Nephron (organoid): ENCODE measurements at regions not wholly inside any gene's neighbourhood (a gene's known extent, or its start where the extent isn't known, plus 50 kb on each side); places are given as distances from the start of the nearest gene placed in this dataset.

Experiments
- H3K27ac Mint-ChIP-seq, 3 experiments: 2 replicates each; pipeline ENCODE4 v1.8.0; 2020; ENCODE audit warnings: mixed read lengths in 3 of 3, mild to moderate bottlenecking in 2 of 3, moderate library complexity in 1 of 3
- H3K27me3 Mint-ChIP-seq: 2 replicates; pipeline ENCODE4 v1.8.0; 2021; ENCODE audit warnings: low read depth, mild to moderate bottlenecking, moderate library complexity, mixed read lengths
- H3K36me3 Mint-ChIP-seq: 2 replicates; pipeline ENCODE4 v1.8.0; 2020; ENCODE audit warnings: low read depth, mixed read lengths
- H3K4me1 Mint-ChIP-seq: 2 replicates; pipeline ENCODE4 v1.8.0; 2020; ENCODE audit warnings: mixed read lengths
- H3K4me3 Mint-ChIP-seq, 3 experiments: 2 replicates each; pipeline ENCODE4 v1.8.0; 2020; ENCODE audit warnings: mild to moderate bottlenecking in 3 of 3, mixed read lengths in 3 of 3, moderate library complexity in 2 of 3
- H3K9me3 Mint-ChIP-seq: 2 replicates; pipeline ENCODE4 v1.8.0; 2020; ENCODE audit warnings: mixed read lengths
- CTCF ChIP-seq, 3 experiments: fragments of 200-600 bp; sonication (generic); IDR thresholded peaks; one replicate each; pipeline ENCODE4 v1.5.0; 2021; ENCODE audit warnings: antibody characterized with exemption in 3 of 3; ENCODE audit not compliant: unreplicated experiment in 3 of 3

GRCh38 chr11:104327861-104328511 lies 164.0 kb upstream of the PDGFD start:
- no peak overlapping the region for H3K27ac Mint-ChIP-seq
- peaks cover 7% of the 10 kb centered on the region for H3K4me1 Mint-ChIP-seq
- no peak for TF ChIP-seq CTCF (IDR thresholded peaks at IDR 0.05; ENCODE audit: unreplicated experiment in 3 of 3)
- H3K27me3 Mint-ChIP-seq: no peaks in the 10 kb centered on the region
- H3K36me3 Mint-ChIP-seq: no peaks in the 10 kb centered on the region
- no peak overlapping the region for H3K4me3 Mint-ChIP-seq
- peaks cover 2% of the 10 kb centered on the region for H3K9me3 Mint-ChIP-seq

DNA sequence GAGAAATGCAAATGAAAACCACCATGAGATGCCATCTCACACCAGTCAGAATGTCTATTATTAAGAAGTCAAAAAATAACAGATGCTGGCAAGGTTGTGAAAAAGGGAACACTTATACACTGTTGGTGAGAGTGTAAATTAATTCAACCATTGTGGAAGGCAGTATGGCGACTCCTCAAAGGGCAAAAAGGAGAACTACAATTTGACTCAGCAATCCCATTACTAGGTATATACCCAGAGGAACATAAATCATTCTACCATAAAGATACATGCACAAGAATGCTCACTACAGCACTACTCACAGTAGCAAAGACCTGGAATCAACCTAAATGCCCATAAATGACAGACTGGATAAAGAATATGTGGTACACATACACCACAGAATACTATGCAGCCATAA lies 161.1 kb upstream of the PDGFD start:
- Mint-ChIP-seq H3K36me3 (no peaks in the 10 kb centered on the region), H3K27ac (no peak overlapping the region), H3K4me1 (peaks cover 11% of the 10 kb centered on the region), H3K4me3 (no peak overlapping the region), H3K9me3 (peaks cover 2% of the 10 kb centered on the region), H3K27me3 (no peaks in the 10 kb centered on the region)
- TF ChIP-seq CTCF (IDR thresholded peaks at IDR 0.05; ENCODE audit: unreplicated experiment in 3 of 3): no peak

GRCh38 chr11:104324276-104324675 lies 160.3 kb upstream of the PDGFD start:
- Mint-ChIP-seq H3K4me3 (no peak overlapping the region), H3K27me3 (no peaks in the 10 kb centered on the region), H3K9me3 (peaks cover 2% of the 10 kb centered on the region), H3K27ac (no peak overlapping the region), H3K36me3 (no peaks in the 10 kb centered on the region), H3K4me1 (peaks cover 8% of the 10 kb centered on the region)
- TF ChIP-seq CTCF (IDR thresholded peaks at IDR 0.05; ENCODE audit: unreplicated experiment in 3 of 3): no peak

- no peak for TF ChIP-seq CTCF (IDR thresholded peaks at IDR 0.05; ENCODE audit: unreplicated experiment in 3 of 3)
- Mint-ChIP-seq H3K27me3 (no peaks in the 10 kb centered on the region), H3K27ac (no peak overlapping the region), H3K36me3 (no peaks in the 10 kb centered on the region), H3K4me1 (peaks cover 4% of the 10 kb centered on the region), H3K4me3 (no peak overlapping the region), H3K9me3 (peaks cover 2% of the 10 kb centered on the region)
These were observed 159.9 kb upstream of the PDGFD start for GRCh38 chr11:104323841-104324240.

- peaks cover 2% of the 10 kb centered on the region for H3K9me3 Mint-ChIP-seq
- no peak overlapping the region for H3K4me3 Mint-ChIP-seq
- no peaks in the 10 kb centered on the region for H3K36me3 Mint-ChIP-seq
- peaks cover 4% of the 10 kb centered on the region for H3K4me1 Mint-ChIP-seq
- TF ChIP-seq CTCF (IDR thresholded peaks at IDR 0.05; ENCODE audit: unreplicated experiment in 3 of 3): no peak
- no peak overlapping the region for H3K27ac Mint-ChIP-seq
- H3K27me3 Mint-ChIP-seq: no peaks in the 10 kb centered on the region
These were observed 158.7 kb upstream of the PDGFD start for GRCh38 chr11:104322696-104323095.

GRCh38 chr11:104320956-104321355 lies 157.0 kb upstream of the PDGFD start:
- Mint-ChIP-seq H3K27ac (no peak overlapping the region), H3K36me3 (no peaks in the 10 kb centered on the region), H3K4me1 (peaks cover 4% of the 10 kb centered on the region), H3K27me3 (no peaks in the 10 kb centered on the region), H3K4me3 (no peak overlapping the region), H3K9me3 (peaks cover 2% of the 10 kb centered on the region)
- no peak for TF ChIP-seq CTCF (IDR thresholded peaks at IDR 0.05; ENCODE audit: unreplicated experiment in 3 of 3)
